Endothelial cell of umbilical vein (primary cell): ENCODE measurements at regions not wholly inside any gene's neighbourhood (a gene's known extent, or its start where the extent isn't known, plus 50 kb on each side); places are given as distances from the start of the nearest gene placed in this dataset.

Experiments used
- EZH2 ChIP-seq: IDR thresholded peaks from 2 replicates; pipeline ENCODE4 v1.6.1; 2012; ENCODE audit warnings: borderline replicate concordance, low read depth, mild to moderate bottlenecking, moderate library complexity, low read length, inconsistent platforms; ENCODE audit not compliant: severe bottlenecking
- FOS ChIP-seq: IDR thresholded peaks from 2 replicates; pipeline ENCODE4 v1.6.1; 2011; ENCODE audit warnings: mild to moderate bottlenecking, low read length, moderate library complexity, borderline replicate concordance; ENCODE audit not compliant: insufficient read depth
- MYC ChIP-seq: IDR thresholded peaks from one replicate; pipeline ENCODE4 v1.6.1; 2011; ENCODE audit warnings: mild to moderate bottlenecking, low read depth, low read length
- POLR2A ChIP-seq: IDR thresholded peaks from 2 replicates; pipeline ENCODE4 v1.6.1; 2012; ENCODE audit warnings: low read depth, mild to moderate bottlenecking, control low read depth, low read length
- POLR2AphosphoS5 ChIP-seq: IDR thresholded peaks from 2 replicates; pipeline ENCODE4 v1.6.1; 2012; ENCODE audit warnings: low read depth, mild to moderate bottlenecking, control low read depth, low read length, moderate library complexity; ENCODE audit not compliant: insufficient read depth
- TF ChIP-seq, protein P1 (sequence below), 2 donors: IDR thresholded peaks; 1 replicate in 1 of 2; 2 replicates in 1 of 2; pipeline ENCODE4 v1.5.1; 2011; ENCODE audit warnings: low read length in 2 of 2, mild to moderate bottlenecking in 2 of 2, moderate library complexity in 2 of 2, control low read depth in 1 of 2, inconsistent platforms in 1 of 2, low read depth in 1 of 2; ENCODE audit not compliant: insufficient read depth in 1 of 2; ENCODE audit errors: extremely low read depth in 1 of 2
- TF ChIP-seq, protein P2 (sequence below): IDR thresholded peaks from 2 replicates; pipeline ENCODE4 v1.6.1; 2011; ENCODE audit not compliant: insufficient read depth, insufficient read length

- no peak for TF ChIP-seq POLR2AphosphoS5
- TF ChIP-seq, protein P1, sequence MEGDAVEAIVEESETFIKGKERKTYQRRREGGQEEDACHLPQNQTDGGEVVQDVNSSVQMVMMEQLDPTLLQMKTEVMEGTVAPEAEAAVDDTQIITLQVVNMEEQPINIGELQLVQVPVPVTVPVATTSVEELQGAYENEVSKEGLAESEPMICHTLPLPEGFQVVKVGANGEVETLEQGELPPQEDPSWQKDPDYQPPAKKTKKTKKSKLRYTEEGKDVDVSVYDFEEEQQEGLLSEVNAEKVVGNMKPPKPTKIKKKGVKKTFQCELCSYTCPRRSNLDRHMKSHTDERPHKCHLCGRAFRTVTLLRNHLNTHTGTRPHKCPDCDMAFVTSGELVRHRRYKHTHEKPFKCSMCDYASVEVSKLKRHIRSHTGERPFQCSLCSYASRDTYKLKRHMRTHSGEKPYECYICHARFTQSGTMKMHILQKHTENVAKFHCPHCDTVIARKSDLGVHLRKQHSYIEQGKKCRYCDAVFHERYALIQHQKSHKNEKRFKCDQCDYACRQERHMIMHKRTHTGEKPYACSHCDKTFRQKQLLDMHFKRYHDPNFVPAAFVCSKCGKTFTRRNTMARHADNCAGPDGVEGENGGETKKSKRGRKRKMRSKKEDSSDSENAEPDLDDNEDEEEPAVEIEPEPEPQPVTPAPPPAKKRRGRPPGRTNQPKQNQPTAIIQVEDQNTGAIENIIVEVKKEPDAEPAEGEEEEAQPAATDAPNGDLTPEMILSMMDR (IDR thresholded peaks at IDR 0.05; ENCODE audit: extremely low read depth in 1 of 2, insufficient read depth in 1 of 2, low read depth in 1 of 2, low read length in 2 of 2), result no peak
- TF ChIP-seq FOS, result no peak
- TF ChIP-seq MYC, result no peak
- TF ChIP-seq POLR2A, result no peak
- TF ChIP-seq EZH2, result no peak
- TF ChIP-seq, protein P2, sequence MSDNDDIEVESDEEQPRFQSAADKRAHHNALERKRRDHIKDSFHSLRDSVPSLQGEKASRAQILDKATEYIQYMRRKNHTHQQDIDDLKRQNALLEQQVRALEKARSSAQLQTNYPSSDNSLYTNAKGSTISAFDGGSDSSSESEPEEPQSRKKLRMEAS, result no peak
These were observed 186.2 kb downstream of the CYP26B1 start for GRCh38 chr2:71961289-71962027.
